Right lobe of liver (tissue), 4 donors: ENCODE measurements at regions not wholly inside any gene's neighbourhood (a gene's known extent, or its start where the extent isn't known, plus 50 kb on each side); places are given as distances from the start of the nearest gene placed in this dataset.

Source experiments
- CTCF ChIP-seq, 4 donors: fragments of 200-600 bp in 3 of 4; fragments of 450-650 bp in 1 of 4; IDR thresholded peaks; one replicate each; pipeline versions ENCODE4 v1.5.1 to v1.8.0; 2016 to 2022; ENCODE audit warnings: antibody characterized with exemption in 4 of 4, mild to moderate bottlenecking in 2 of 4
- POLR2A ChIP-seq: fragments of 450-650 bp; IDR thresholded peaks from one replicate; pipeline ENCODE4 v1.6.1; 2017; ENCODE audit warnings: antibody characterized with exemption, mild to moderate bottlenecking
- donor health status: DM: no; HTN: no; CAD: no.
- donor health status: DM: no; HTN: no; CAD: no.
- donor health status: DM: no; HTN: yes; CAD: no.

- no peak for TF ChIP-seq CTCF (IDR thresholded peaks at IDR 0.05)
- no peak for TF ChIP-seq POLR2A
These were observed 51.1 kb upstream of the ZNRF4 start for GRCh38 chr19:5403968-5404640.
